IgD-negative memory B cell (primary cell): ENCODE measurements at regions not wholly inside any gene's neighbourhood (a gene's known extent, or its start where the extent isn't known, plus 50 kb on each side); places are given as distances from the start of the nearest gene placed in this dataset.
"Not testable (repeated sequence)": the region's sequence is repeated elsewhere in the genome, so short reads cannot be mapped to it uniquely, and the experiment has no call there.

ENCODE experiments used
- H3K27ac Mint-ChIP-seq, 3 donors: one replicate each; pipeline ENCODE4 v1.8.0; 2020 to 2022; ENCODE audit warnings: mild to moderate bottlenecking in 3 of 3, mixed read lengths in 3 of 3, moderate library complexity in 1 of 3
- H3K27me3 Mint-ChIP-seq: one replicate; pipeline ENCODE4 v1.8.0; 2021; ENCODE audit warnings: mixed read lengths
- H3K36me3 Mint-ChIP-seq: one replicate; pipeline ENCODE4 v1.8.0; 2020; ENCODE audit warnings: mild to moderate bottlenecking, mixed read lengths
- H3K4me1 Mint-ChIP-seq, 3 donors: one replicate each; pipeline ENCODE4 v1.8.0; 2020 to 2022; ENCODE audit warnings: mixed read lengths in 3 of 3, mild to moderate bottlenecking in 1 of 3
- H3K4me3 Mint-ChIP-seq, 4 donors: one replicate each; pipeline ENCODE4 v1.8.0; 2020 to 2022; ENCODE audit warnings: mild to moderate bottlenecking in 4 of 4, mixed read lengths in 4 of 4, moderate library complexity in 3 of 4
- H3K9me3 Mint-ChIP-seq, 3 donors: one replicate each; pipeline ENCODE4 v1.8.0; 2020 to 2021; ENCODE audit warnings: mixed read lengths in 3 of 3, mild to moderate bottlenecking in 1 of 3

DNA sequence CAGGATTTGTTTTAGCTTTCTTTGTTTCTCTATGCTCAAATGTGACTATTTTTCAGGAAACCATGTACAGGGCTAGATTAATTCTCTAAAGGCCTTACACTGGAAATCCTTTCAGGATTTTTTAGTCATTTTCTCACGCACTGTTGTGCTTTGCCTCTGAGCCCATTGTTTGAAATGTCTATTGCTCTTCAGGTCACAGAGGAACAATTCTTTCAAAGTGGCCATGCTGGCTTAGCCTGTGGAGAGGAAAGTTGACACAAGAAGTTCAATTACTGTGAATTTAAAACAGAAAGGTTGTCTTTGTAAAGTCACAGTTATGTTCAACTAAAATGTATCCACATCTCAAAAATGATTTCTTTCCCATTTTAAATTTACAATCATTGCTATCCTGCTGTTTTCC, 1071.7 kb upstream of the POT1 start:
- Mint-ChIP-seq H3K27me3 (no peaks in the 10 kb centered on the region), H3K9me3 (peaks cover 2 to 6% (median 4%) of the 10 kb centered on the region in 3 donors), H3K4me3 (no peak overlapping the region), H3K36me3 (no peaks in the 10 kb centered on the region), H3K4me1 (no peaks in the 10 kb centered on the region), H3K27ac (no peak overlapping the region)

- Mint-ChIP-seq H3K36me3 (no peaks in the 10 kb centered on the region), H3K27ac (peak overlapping the region in 1 of 3 donors; percentile 36), H3K4me1 (no peaks in the 10 kb centered on the region), H3K9me3 (peaks cover 0 to 7% (median 5%) of the 10 kb centered on the region in 3 donors), H3K4me3 (no peak overlapping the region), H3K27me3 (no peaks in the 10 kb centered on the region)
Observed at GRCh38 chr7:125984795-125985194, 1055.2 kb upstream of the POT1 start.

DNA sequence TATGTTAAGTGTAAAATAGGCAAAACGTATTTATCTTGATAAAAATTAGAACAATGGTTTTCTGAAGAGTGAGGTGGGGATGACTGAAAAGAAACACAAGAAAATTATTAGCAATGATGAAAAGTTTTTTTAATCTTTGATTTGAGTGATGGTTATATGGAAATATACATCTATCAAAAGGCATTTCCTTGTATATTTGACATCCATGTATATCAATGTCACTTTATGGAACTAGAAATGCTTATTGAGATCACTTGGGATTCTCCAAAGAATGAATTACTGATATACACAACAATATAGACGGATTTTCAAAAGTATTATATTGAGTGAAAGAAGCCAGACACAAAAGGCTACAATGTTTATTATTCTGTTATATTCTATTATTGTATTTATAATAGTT, 1042.0 kb upstream of the POT1 start:
- Mint-ChIP-seq H3K27ac (no peak overlapping the region), H3K9me3 (no peaks in the 10 kb centered on the region), H3K27me3 (no peaks in the 10 kb centered on the region)

DNA sequence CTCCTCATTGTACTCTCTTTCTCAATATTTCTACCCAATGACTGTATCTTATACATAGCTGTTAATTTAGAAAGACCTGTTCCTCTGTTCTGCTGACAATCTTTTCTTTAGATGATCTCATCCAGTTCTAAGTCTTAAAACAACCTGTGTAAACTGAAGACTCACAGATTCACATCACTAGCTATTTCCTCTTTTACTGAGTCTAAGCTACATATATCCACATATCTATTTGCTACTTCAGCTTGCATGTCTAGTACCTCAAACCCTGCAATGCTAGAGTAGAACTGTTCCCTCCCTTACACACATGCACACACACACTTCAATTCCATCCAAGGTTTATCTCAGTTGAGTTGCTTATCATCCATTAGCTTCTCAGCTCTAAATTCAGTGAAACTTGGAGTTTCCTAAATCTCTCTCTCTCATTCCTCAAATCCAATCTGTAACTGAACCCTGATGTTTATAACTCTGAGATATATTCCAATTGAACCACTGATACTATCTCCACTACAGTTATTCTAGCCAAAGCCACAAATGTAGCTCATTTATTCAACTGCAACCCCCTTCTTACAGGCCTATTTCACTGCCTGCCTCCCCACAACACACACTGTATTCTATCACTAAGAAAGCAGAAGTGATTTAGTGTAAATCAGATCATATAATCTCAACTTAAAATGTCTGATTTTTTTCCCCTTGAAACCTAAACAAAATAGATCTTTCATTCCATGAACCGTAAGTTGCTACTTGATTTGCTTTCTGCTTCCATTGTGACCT, 1036.8 kb upstream of the POT1 start:
- H3K4me3 Mint-ChIP-seq = no peak overlapping the region
- H3K27ac Mint-ChIP-seq = no peak overlapping the region
- H3K9me3 Mint-ChIP-seq = peaks cover 2 to 5% (median 3%) of the 10 kb centered on the region in 3 donors
- no peaks in the 10 kb centered on the region for H3K4me1 Mint-ChIP-seq
- no peaks in the 10 kb centered on the region for H3K36me3 Mint-ChIP-seq
- no peaks in the 10 kb centered on the region for H3K27me3 Mint-ChIP-seq

More for the DNA sequence above, 1042.0 kb upstream of the POT1 start:
- H3K4me1 Mint-ChIP-seq = no peaks in the 10 kb centered on the region
- H3K4me3 Mint-ChIP-seq = no peak overlapping the region
- peaks cover 2% of the 10 kb centered on the region for H3K36me3 Mint-ChIP-seq

DNA sequence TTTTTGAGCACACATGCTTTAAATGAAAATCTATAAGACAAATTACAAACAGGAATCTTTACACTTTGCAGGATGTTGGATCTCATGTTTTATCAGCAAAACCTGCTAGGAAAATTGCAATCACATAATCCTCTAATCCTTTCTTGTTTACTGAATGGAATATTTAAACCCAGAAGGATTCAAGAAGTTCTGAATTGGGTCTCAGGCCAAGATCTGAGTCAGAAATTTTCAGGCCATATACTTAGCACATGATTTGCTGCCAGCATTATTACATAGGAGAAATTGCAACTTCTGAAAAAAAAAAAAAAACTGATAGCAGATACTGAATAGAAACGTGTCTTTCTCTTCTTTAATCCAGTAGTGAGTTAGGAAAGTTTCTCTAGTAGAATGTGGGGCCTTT, 1005.3 kb upstream of the POT1 start:
- Mint-ChIP-seq H3K27me3 (no peaks in the 10 kb centered on the region), H3K27ac (no peak overlapping the region), H3K9me3 (peaks cover 0 to 4% (median 2%) of the 10 kb centered on the region in 3 donors), H3K36me3 (no peaks in the 10 kb centered on the region), H3K4me3 (no peak overlapping the region), H3K4me1 (no peaks in the 10 kb centered on the region)

GRCh38 chr7:125934539-125934938, 1004.9 kb upstream of the POT1 start:
- Mint-ChIP-seq H3K4me1 (no peaks in the 10 kb centered on the region), H3K9me3 (peaks cover 0 to 4% (median 2%) of the 10 kb centered on the region in 3 donors), H3K4me3 (no peak overlapping the region), H3K27ac (no peak overlapping the region), H3K27me3 (no peaks in the 10 kb centered on the region), H3K36me3 (no peaks in the 10 kb centered on the region)

- Mint-ChIP-seq H3K27ac (no peak overlapping the region), H3K4me1 (peaks cover 0 to 1% (median 0%) of the 10 kb centered on the region in 3 donors), H3K4me3 (no peak overlapping the region), H3K27me3 (no peaks in the 10 kb centered on the region), H3K36me3 (no peaks in the 10 kb centered on the region), H3K9me3 (no peaks in the 10 kb centered on the region)
Observed at GRCh38 chr7:125930848-125931247, 1001.2 kb upstream of the POT1 start.

- Mint-ChIP-seq H3K27me3 (no peaks in the 10 kb centered on the region), H3K36me3 (no peaks in the 10 kb centered on the region), H3K9me3 (peaks cover 0 to 2% (median 0%) of the 10 kb centered on the region in 3 donors), H3K27ac (no peak overlapping the region), H3K4me1 (peaks cover 0 to 1% (median 0%) of the 10 kb centered on the region in 3 donors), H3K4me3 (no peak overlapping the region)
Observed at GRCh38 chr7:125927556-125927955, 997.9 kb upstream of the POT1 start.

- no peaks in the 10 kb centered on the region for H3K27me3 Mint-ChIP-seq
- H3K27ac Mint-ChIP-seq = no peak overlapping the region
- peaks cover 0 to 1% (median 0%) of the 10 kb centered on the region in 3 donors for H3K4me1 Mint-ChIP-seq
- H3K36me3 Mint-ChIP-seq = no peaks in the 10 kb centered on the region
- H3K4me3 Mint-ChIP-seq = no peak overlapping the region
- H3K9me3 Mint-ChIP-seq = peaks cover 0 to 2% (median 0%) of the 10 kb centered on the region in 3 donors
Observed at GRCh38 chr7:125926621-125927020, 997.0 kb upstream of the POT1 start.

GRCh38 chr7:125924037-125924436, 994.4 kb upstream of the POT1 start:
- Mint-ChIP-seq H3K27me3 (no peaks in the 10 kb centered on the region), H3K36me3 (no peaks in the 10 kb centered on the region), H3K4me3 (no peak overlapping the region), H3K9me3 (peaks cover 0 to 2% (median 0%) of the 10 kb centered on the region in 3 donors), H3K4me1 (no peaks in the 10 kb centered on the region), H3K27ac (no peak overlapping the region)

DNA sequence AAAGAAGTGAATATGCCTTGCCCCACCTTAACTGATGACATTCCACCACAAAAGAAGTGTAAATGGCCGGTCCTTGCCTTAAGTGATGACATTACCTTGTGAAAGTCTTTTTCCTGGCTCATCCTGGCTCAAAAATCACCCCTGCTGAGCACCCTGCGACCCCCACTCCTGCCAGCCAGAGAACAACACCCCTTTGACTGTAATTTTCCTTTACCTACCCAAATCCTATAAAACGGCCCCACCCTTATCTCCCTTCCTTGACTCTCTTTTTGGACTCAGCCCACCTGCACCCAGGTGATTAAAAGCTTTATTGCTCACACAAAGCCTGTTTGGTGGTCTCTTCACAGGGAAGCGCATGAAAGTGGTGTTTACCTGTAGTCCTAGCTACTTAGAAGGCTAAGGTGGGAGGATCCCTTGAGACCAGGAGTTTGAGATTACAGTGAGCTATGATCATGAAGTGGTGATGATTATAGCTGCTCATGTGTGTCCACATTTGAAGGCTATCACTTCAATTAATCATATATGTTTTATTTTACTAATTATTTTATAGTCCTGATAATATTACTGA, 985.8 kb upstream of the POT1 start:
- H3K27me3 Mint-ChIP-seq, H3K4me3 Mint-ChIP-seq, H3K27ac Mint-ChIP-seq, H3K4me1 Mint-ChIP-seq, H3K9me3 Mint-ChIP-seq, H3K36me3 Mint-ChIP-seq: not testable (repeated sequence)

- H3K36me3 Mint-ChIP-seq = no peaks in the 10 kb centered on the region
- H3K4me3 Mint-ChIP-seq = no peak overlapping the region
- H3K4me1 Mint-ChIP-seq = no peaks in the 10 kb centered on the region
- no peaks in the 10 kb centered on the region for H3K27me3 Mint-ChIP-seq
- H3K27ac Mint-ChIP-seq = no peak overlapping the region
- peaks cover 2 to 4% (median 4%) of the 10 kb centered on the region in 3 donors for H3K9me3 Mint-ChIP-seq
Observed at GRCh38 chr7:125908711-125909110, 979.1 kb upstream of the POT1 start.

DNA sequence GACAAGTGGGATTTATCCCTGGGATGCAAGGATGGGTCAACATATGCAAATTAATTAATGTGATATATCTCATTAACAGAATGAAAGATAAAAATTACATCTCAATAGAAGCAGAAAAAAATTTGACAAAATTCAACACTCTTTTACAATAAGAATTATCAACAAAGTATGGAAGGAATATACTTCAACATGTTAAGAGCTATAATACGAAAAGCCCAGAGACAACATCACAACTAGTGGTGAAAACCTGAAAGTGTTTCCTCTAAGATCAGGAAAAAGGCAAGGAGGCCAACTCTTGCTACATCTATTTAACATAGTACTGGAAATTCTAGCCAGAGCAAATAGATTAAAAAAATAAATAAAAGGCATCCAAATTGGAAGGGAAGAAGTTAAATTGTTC, 970.0 kb upstream of the POT1 start:
- Mint-ChIP-seq H3K4me1 (no peaks in the 10 kb centered on the region), H3K27ac (no peak overlapping the region), H3K36me3 (no peaks in the 10 kb centered on the region), H3K27me3 (no peaks in the 10 kb centered on the region), H3K9me3 (peaks cover 0 to 4% (median 2%) of the 10 kb centered on the region in 3 donors), H3K4me3 (no peak overlapping the region)

- H3K4me1 Mint-ChIP-seq = no peaks in the 10 kb centered on the region
- H3K4me3 Mint-ChIP-seq = no peak overlapping the region
- H3K27ac Mint-ChIP-seq = no peak overlapping the region
- H3K27me3 Mint-ChIP-seq = no peaks in the 10 kb centered on the region
- H3K36me3 Mint-ChIP-seq = no peaks in the 10 kb centered on the region
- H3K9me3 Mint-ChIP-seq = peaks cover 0 to 3% (median 2%) of the 10 kb centered on the region in 3 donors
Observed at GRCh38 chr7:125892434-125892833, 962.8 kb upstream of the POT1 start.

- no peaks in the 10 kb centered on the region for H3K27me3 Mint-ChIP-seq
- no peak overlapping the region for H3K4me3 Mint-ChIP-seq
- no peak overlapping the region for H3K27ac Mint-ChIP-seq
- H3K4me1 Mint-ChIP-seq = no peaks in the 10 kb centered on the region
- H3K36me3 Mint-ChIP-seq = peaks cover 2% of the 10 kb centered on the region
- H3K9me3 Mint-ChIP-seq = peaks cover 0 to 4% (median 0%) of the 10 kb centered on the region in 3 donors
Observed at GRCh38 chr7:125878988-125879387, 949.4 kb upstream of the POT1 start.
